Myocyte (in vitro differentiated cells): ENCODE measurements at regions not wholly inside any gene's neighbourhood (a gene's known extent, or its start where the extent isn't known, plus 50 kb on each side); places are given as distances from the start of the nearest gene placed in this dataset.
"Not testable (repeated sequence)": the region's sequence is repeated elsewhere in the genome, so short reads cannot be mapped to it uniquely, and the experiment has no call there.

Experiments used
- DNase-seq: peaks from one replicate; pipeline ENCODE4 v3.0.0-alpha.2; 2012; ENCODE audit warnings: low read depth

DNA sequence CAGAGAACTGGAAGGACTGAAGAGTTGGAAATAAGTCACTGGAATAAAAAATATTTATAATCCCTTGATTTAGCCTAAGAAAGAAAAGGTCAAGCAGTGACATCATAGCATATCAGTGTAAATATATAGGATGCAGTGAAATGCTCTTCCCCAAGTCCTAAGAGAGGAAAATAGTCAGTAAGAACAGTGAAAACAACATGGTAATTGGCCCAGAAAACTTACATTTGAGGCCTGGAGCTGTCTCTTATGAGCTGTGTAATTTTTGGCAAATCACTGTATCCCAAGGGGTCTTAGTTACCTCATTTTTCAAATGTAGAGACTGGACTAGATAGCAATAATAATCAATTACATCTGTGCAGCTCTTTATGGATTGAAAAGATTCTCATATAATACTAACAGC is 255.7 kb upstream of the AR start:
- DNase-seq, result no peak

DNA sequence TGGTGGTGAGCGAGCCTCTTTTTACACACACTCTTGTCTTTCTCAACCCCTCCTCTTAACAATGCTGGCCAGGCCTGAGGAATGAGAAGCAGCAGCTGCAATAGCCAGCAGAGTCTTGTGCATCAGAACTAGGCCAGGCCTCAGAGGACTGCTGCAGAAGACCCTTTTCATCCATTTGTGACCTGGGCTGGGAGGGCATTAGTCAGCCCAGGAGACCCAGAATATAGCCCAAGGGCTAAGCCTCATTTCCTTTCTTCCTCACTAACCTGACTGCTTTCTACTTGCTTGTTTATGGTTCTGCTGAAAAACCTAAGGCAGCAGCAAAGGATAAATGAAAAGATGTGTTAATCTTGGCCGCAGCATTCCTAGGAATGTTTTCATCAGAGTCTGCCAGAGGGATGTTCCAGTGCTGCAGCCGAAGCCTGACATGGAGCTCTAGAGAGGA is 254.7 kb upstream of the AR start:
- peak; percentile 1 for DNase-seq

DNA sequence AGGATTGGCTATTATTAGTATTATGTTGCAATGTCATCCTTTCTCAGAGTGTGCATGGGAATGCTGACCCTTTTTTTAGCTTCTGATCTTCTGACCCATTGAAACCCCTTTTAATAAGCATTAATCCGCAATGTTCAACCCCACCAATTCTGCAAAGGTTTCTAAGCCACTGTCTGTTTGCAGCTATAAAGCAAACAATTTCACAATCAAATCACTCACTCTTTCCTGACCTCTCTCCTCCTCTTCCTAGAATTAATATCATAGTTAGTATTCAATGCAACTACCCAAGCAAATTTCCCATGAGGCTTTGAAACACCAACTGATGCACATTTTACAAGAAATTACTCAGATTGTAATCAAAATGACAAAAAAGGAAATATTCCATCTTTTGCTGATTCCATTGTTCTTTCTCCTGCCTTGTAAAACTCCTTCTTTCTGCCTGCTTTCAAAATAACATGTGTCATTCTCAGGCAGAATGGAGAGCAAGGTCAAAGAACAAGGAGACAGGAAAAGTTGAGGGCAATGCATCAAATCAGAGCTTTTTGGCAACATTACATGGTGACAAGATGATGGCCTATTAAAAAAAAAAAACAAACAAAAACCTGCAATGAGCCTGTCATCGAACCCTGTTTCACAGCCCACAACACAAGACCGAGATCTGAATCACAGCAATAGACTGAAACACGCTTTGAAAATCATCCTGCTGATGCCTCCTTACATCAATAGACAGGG is 253.2 kb upstream of the AR start:
- no peak for DNase-seq

DNA sequence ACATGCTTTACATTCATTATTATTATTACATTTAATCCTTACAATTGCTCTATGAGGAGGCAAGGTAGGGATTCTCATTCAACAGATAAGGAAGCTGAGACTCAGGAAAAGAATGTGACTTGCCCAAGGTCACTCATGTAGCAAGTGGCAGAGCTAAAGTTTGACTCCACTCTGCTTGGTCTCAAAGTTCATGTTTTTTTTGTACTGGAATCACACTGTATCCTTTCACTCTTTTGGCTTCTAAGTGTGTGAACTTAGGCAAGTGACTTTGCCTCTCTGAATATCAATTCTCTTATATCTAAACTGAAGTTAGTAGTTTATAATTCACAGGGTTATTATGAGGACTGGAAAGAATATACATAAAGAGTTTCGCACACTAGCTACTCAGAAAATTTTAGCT is 247.9 kb upstream of the AR start:
- DNase-seq, result no peak

DNA sequence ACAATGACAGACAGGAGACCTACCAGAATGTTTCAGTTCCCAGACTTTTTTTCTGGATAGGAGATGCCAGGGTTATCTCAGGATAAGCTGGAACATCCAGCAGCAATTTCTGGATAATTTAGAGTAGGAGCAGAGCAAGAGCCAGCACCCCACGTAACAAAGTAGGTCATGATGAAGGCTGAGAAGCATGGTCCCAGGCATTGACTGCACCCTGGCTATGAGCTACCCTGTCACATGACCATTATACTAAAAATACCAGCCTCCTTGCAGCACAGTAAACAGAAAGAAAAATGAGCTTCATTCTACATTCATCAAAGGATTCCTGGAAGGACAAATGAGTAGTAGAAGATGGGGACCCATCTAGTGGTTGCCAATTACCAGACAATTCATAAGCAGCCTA is 247.4 kb upstream of the AR start:
- DNase-seq, result no peak

DNA sequence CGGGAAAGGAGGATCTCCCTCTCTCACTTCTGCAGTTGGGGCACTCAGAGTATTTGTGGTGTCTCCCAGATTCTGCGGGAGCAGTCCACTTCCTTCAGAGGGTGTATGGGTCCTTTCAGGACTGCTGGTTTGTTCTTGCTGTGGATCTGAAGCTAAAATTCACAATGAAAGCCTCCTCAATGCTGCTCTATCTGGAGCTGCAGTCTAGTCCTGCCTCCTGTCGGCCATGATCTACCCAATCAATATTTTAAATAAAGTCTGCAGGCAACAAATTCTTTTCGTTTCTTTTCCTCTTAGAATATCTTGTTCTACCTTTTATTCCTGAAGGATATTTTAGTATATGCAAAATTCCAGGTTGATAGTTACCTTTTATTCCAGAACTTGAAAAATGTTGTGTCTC is 226.1 kb upstream of the AR start:
- no peak for DNase-seq

DNA sequence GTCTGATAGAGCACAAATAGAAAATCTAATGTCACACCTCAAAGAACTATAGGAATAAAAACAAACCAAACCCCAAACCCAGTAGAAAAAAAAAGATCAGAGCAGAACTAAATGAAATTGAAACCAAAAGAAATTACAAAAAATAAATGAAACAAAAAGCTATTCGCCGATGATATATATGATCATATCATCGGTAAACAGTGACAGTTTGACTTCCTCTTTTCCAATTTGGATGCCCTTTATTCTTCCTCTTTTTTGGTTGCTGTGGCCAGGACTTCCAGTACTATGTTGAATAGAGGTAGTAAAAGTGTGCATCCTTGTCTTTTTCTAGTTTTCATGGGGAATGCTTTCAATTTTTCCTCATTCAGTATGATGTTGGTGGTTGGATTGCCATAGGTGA is 215.3 kb upstream of the AR start:
- DNase-seq, result no peak

DNA sequence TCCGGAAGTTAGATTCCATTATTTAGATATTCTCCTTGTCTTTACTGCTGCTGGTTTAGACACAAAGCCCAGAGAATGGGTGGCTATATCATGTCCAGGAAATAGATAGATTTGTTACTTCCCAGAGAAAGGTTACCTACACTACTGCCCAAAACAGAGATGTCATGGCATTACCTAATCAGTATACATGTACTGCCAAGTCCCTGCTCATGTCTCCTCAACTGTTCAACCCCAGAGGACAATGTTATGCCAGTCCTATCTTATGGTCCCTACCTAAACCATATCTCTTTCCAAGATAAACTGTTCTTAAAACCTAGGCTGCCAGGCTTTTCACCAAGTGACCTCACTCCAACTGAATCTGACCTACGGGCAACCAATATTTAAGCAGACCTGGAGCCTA is 209.5 kb upstream of the AR start:
- no peak for DNase-seq

DNA sequence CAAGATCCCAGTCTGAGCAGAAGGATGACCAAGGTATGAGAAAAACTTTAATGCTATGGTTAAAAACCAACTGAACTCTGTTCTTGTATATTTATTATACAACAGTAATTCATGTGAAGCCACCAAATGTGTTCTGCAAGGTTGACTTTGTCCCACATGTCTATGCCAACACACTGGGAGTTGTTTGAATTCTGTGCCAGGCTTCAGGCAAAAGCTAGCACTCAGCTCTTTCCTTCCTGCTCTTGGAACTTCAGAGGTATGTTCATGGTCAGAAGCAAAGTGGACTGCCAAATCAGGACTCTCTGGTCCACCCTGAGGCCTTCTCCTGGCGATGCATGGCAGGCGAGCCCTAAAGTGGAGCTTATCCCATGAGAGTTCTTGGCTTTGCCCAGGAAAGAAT is 205.6 kb upstream of the AR start:
- DNase-seq, result no peak

DNA sequence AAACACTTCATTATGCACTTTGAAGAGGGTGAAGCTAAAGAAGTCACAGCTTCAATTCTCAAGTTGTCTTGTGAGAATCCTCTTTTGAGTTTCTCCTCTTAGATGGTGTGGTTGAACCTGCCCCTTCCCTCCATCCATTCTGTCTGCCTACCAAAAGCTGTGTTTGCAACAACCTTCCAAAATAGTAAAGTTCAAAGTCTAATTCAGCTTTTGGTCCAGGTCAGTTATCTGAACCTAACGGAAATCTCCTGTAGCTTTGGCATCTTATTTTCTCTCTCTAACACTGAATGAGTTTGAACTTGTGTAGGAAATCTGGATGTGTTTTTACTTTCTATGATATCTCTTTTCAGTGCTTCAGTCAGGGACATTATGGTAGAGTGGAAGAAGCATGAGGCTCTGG is 201.7 kb upstream of the AR start:
- DNase-seq, result no peak

DNA sequence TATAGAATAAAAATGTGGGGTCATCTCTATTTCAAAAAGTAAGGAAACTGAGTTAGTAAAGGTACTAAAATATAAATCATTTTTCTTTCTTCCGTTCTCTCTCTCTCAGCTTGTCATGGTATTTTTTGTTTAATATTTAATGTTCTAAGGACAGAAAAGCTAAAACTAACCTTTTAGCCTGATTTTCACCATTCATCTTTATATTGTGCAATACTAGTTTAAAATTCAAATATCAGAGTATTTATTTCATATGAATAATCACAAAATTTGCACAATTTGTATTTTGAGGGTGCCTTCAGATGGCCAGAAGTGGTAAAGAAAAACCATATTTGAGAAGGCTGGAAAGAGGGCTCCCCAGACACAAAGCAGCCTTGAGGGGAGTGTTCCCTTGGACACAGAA is 197.6 kb upstream of the AR start:
- no peak for DNase-seq

DNA sequence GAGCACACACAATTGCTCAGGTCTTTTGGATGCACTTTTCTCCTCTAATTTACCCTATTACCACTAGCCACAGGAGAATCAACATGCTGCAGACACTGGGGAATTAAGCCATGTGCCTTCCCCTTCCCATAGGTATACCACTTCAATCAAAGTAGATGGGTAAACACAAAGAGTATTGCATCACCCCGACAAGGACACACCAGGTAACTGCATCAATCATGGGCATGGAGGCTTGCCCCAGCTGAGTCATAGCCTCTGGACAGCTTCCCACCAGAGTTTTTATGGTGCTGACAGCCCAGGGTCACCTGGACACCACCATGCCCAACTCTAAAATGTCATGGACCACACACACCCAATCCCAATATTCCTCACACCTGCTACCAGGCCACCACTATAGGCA is 197.2 kb upstream of the AR start:
- DNase-seq, result no peak

DNA sequence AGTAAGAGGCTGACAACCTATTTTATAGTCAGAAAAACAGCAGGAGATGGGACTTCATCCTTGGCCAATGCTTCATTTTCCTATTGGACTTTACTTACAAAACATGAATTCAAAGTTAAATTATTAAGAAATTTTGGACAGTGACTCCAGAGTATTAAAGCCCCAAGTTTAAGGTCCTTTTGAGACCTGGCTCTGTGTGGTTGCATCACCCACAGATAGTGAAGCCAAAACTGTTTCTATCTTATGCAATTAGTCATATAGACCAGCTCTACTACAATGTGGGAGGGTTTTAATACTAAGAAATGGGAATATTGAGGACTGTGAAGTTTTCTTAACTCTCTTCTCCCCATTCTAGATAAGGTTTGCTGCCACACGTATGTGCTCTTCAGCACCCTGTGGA is 196.7 kb upstream of the AR start:
- DNase-seq, result no peak

DNA sequence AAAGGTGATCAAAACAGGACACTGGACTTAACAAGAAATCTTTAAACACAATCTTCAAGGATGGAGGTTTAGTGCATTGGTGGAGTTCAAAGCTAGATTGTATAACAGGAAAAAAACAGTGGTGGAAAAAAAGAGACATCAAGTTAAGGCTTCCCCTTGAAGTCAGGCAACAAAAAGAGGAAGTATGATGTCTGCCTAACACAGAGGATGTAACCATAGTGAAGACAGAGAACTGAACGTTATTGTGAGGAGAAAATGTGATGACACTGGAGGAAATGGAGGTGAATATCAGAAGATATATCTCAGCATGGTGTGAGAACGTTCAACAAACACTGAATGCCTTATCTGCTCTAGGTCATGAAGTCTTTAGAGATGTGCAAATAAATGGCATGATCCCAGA is 192.4 kb upstream of the AR start:
- DNase-seq, result no peak

DNA sequence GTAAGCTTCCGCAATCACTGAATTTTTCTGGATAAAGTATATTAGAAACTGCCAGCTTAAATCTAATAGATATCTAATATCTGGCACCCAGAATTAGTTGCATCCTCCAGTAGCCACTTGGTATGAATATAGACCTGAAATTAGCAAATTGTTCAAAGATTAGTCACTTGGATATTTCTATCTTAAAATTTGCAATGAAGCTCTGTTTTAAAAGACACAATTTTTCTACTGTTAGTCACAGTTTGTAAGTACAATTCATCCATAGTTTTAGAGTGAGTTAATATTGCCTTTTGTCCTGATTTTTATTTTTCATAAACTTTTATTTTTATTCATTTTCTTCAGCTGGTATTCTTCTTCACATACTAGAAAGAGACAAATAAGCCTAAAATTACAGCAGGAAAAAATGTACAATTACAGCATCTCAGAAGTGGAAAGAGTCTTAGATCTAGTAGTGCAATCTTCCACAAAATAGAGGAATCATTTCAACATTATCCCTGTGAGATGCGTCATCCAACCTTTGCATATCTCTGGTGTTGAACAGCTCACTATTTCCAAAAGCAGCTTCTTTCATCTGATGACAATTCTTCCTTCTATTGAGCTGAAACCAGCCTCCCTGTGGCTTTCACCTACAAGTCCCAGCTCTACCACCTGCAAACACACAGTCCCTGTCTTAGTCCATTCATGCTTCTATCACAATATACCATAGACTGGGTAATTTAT is 190.0 kb upstream of the AR start:
- peak; percentile 1 for DNase-seq

DNA sequence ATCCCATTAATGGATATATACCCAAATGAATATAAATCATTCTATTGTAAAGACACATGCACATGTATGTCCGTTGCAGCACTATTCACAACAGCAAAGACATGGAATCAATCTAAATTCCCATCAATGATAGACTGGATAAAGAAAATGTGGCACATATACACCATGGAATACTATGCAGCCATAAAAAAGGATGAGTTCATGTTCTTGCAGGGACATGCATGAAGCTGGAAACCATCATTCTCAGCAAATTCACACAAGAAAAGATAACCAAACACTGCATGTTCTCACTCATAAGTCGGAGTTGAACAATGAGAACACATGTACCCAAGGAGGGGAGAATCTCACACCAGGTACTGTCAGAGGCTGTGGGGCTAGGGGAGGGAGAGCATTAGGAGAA is 182.6 kb upstream of the AR start:
- not testable (repeated sequence) for DNase-seq

DNA sequence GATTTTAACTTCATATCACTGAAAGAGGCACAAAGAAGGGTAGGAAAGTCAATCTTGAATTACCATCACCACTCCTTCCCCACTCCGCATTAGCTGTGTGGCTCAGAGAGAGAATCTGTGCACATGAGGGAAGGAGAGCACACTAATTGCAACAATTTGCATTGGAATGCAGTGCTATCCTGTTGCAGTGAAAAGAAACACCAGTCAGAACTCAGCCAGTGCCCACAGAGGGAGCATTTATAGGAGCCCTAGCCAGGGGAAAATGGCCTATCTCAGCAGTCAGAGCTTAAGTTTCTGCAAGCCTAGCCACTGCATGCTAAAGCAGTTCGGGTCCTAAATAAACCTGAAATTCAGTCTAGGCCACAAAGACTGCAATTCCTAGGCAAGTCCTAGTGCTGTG is 159.4 kb upstream of the AR start:
- no peak for DNase-seq

DNA sequence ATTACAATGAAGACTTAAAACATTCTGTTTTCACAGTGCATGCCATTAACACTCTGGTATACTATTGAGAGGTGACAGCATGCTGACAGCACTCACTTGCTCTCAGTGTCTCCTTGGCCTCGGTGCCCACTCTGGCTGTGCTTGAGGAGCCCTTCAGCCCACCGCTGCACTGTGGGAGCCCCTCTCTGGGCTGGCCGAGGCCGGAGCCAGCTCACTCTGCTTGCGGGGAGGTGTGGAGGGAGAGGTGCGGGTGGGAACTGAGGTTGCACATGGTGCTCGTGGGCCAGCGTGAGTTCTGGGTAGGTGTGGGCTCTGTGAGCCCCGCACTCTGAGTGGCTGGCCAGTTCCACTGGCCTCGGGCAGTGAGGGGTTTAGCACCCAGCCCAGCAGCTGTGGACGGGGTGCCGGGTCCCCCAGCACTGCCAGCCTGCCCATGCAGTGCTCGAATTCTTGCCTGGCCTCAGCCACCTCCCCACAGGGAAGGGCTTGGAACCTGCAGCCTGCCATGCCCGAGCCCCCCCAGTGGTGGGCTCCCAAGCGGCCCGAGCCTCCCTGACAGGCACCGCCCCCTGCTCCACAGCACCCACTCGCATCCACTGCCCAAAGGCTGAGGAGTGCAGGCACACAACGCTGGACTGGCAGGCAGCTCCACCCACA is 135.3 kb upstream of the AR start:
- no peak for DNase-seq

DNA sequence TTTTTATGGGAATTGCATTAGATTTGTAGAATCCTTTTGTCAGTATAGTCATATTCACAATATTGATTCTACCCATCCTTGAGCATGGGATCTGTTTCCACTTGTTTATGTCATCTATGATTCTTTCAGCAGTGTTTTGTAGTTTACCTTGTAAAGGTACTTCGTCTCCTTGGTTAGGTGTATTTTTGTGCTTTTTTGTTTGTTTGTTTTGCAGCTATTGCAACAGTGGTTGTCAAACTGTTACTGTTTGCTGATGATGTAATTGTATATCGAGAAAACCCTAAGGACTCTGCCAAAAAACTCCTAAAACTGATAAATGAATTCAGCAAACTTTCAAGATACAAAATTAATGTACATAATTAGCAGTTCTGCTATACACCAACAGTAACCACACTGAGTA is 127.9 kb upstream of the AR start:
- DNase-seq, result no peak

DNA sequence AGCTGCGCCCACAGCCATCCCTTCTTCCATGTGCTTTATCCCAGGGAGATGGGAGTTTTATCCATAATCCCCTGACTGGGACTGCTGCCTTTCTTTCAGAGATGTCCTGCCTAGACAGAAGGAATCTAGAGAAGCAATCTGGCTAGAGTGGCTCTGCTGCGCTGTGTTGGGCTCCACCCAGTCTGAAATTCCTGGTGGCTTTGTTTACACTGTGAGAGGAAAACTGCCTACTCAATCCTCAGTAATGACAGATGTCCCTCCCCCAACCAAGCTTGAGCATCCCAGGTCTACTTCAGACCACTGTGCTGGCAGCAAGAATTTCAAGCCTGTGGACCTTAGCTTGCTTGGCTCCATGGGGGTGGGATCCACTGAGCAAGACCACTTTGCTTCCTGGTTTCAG is 116.9 kb upstream of the AR start:
- no peak for DNase-seq

DNA sequence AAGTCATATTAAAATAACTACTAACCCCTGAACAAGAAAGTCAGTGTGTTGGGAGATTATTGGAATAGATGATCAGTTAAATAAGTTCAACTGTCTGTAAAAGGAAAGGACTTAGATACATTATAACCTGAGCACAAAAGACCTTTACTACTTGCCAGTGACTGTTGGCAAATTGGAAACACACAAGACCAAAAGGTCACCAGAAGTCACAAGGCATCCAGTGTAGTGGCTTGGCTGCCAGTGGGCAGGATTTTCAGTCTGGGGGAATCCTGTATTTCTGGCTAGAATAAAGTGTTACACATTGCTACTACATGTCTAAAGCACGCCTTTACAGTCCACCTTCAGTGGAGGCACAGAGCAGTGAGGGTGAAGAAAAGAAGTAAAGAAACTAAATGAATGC is 108.3 kb upstream of the AR start:
- DNase-seq, result no peak

DNA sequence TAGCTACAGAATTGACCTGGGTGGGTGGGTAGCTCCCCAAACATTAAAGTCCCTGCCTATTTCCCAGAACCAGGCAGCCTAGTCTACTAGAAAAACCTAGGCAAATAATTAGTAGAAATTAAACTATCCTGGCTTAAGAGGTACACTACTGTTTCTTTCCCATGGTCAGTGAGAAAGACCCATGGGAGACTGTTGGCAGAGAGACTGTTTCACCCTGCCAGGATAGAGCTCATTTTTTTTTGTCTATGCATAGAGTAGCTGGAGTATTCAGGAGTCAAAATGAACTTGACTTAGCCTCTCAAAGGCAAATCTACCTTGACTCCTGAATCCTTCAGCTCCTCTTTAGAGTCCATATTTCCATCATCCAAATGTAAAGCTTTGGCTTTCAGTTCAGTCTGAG is 107.0 kb upstream of the AR start:
- DNase-seq, result no peak

DNA sequence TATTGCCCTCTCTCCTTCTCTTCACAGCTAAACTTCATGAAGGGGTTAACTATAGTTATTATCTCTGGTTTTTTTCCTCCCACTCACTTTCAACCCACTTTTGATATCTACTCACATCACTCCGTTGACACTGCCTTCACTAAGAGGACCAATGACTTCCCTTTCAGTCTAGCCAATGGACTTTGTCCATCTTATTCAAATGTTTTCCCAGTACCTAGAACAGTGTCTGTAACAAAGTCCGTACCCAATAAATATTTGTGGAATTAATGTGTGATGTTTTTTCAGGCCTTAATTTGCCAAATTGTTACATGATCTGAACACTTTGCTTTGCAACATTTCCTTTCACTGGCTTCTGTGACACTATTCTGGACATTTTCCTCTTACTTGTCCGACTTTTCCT is 106.0 kb upstream of the AR start:
- DNase-seq, result no peak
